Activated T-helper 17 cell treated with anti-CD3 and anti-CD28 coated beads, Interleukin-2, amount 50 U/mL, for 72 hours (primary cell): ENCODE measurements at regions not wholly inside any gene's neighbourhood (a gene's known extent, or its start where the extent isn't known, plus 50 kb on each side); places are given as distances from the start of the nearest gene placed in this dataset.

Source experiments
- ATAC-seq: fragments of 150-1000 bp; cut with Tn5 transposase; replicated peaks from 2 replicates; pipeline ENCODE4 v1.10.0; 2021; ENCODE audit warnings: mild to moderate bottlenecking, moderate library complexity
- H3K27ac Mint-ChIP-seq: one replicate; pipeline ENCODE4 v1.8.0; 2022; ENCODE audit warnings: mixed read lengths
- H3K27me3 Mint-ChIP-seq: one replicate; pipeline ENCODE4 v1.8.0; 2022; ENCODE audit warnings: mixed read lengths
- H3K36me3 Mint-ChIP-seq: one replicate; pipeline ENCODE4 v1.8.0; 2022; ENCODE audit warnings: low read depth, mild to moderate bottlenecking, mixed read lengths
- H3K4me1 Mint-ChIP-seq: one replicate; pipeline ENCODE4 v1.8.0; 2022; ENCODE audit warnings: mixed read lengths
- H3K4me3 Mint-ChIP-seq: one replicate; pipeline ENCODE4 v1.8.0; 2022; ENCODE audit warnings: mild to moderate bottlenecking, mixed read lengths
- H3K9me3 Mint-ChIP-seq: one replicate; pipeline ENCODE4 v1.8.0; 2022; ENCODE audit warnings: mixed read lengths

DNA sequence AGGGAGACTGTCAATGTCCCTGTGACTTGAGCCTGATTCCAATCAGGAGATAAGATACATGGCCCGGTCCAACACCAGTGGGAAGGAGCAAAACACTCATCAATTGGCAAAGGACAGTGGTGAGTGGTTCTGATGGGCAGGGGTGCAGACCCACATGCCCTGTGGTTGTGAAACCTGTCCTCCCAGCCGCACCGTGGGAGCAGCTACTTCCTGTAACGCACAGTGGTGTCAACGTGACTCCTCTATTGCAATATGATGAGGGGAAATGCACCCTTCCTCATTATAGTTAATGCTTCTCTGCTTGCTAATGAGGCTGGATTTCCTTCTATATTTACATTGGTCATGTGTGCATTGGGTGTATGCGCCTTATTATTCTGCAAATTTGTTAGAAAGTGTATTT is 223.0 kb downstream of the IRX1 start:
- ATAC-seq, result no peak
- no peak overlapping the region for H3K4me3 Mint-ChIP-seq
- H3K27me3 Mint-ChIP-seq, result no peaks in the 10 kb centered on the region
- no peak overlapping the region for H3K27ac Mint-ChIP-seq
- H3K9me3 Mint-ChIP-seq, result peaks cover 5% of the 10 kb centered on the region
- no peaks in the 10 kb centered on the region for H3K4me1 Mint-ChIP-seq
- H3K36me3 Mint-ChIP-seq, result no peaks in the 10 kb centered on the region

DNA sequence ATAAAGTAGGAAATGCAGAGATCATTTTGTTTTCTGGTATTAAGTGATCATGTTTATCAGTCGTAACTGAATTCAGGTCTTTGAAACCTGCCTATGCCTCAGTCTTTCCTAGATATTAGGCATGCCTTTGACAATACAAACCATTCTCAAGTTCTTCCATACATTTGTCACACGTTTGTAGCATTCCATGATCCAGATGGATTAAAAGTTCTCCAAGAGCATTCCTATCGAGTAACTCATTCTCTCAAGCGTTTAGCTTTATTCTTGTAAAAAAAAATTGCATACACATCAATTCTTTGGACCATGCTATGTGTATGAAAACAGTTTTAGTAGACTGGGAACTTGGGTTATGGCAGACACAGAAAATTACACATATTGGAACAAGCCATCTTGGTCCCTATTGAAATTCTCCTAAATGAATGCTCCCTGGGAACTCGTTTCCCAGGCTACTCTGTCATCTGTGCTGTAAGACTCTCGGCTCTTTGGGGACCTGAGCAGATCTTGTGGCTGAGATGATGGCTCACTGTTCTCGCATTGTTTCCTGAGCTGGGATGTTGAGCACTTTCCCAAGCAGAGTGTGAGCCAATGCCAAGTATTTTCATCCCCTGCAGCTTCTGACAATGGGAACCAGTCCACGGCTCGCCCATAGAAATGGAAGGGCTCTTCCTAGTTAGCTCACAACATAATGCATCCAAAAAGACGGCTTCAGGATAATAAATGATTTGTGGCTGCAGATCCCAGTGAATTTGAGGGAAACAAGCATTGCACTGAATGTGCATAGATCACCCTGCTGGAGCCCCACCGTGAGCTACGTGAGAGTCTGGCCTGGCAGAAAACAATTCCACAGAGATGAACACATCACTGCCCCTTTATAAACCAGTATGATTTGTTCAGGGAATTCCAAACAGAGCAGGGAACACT is 230.2 kb downstream of the IRX1 start:
- no peak overlapping the region for H3K27ac Mint-ChIP-seq
- no peaks in the 10 kb centered on the region for H3K4me1 Mint-ChIP-seq
- H3K4me3 Mint-ChIP-seq, result no peak overlapping the region
- ATAC-seq, result no peak
- H3K36me3 Mint-ChIP-seq, result no peaks in the 10 kb centered on the region
- no peaks in the 10 kb centered on the region for H3K27me3 Mint-ChIP-seq
- no peaks in the 10 kb centered on the region for H3K9me3 Mint-ChIP-seq

DNA sequence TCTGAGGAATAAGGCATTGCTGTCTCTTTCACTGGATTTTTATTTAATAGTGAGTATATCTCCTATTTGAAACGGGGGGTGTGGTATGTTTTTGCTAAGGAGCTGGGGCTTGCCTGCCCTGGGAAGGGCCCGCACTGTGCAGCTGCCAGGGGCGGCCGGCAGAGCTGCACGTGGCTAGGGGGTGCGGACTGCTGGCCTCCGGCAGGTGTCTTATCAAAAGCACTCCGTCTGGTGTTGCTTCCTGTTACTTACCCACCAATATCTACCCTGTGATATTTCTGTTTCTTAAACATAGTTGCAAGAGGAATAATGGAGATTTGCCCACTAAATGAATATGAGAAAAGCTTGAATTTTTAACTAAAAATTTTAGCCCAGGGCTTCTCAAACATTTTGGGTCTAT is 232.0 kb downstream of the IRX1 start:
- H3K4me1 Mint-ChIP-seq, result no peaks in the 10 kb centered on the region
- no peak overlapping the region for H3K27ac Mint-ChIP-seq
- no peaks in the 10 kb centered on the region for H3K27me3 Mint-ChIP-seq
- H3K4me3 Mint-ChIP-seq, result no peak overlapping the region
- ATAC-seq, result no peak
- no peaks in the 10 kb centered on the region for H3K9me3 Mint-ChIP-seq
- no peaks in the 10 kb centered on the region for H3K36me3 Mint-ChIP-seq

DNA sequence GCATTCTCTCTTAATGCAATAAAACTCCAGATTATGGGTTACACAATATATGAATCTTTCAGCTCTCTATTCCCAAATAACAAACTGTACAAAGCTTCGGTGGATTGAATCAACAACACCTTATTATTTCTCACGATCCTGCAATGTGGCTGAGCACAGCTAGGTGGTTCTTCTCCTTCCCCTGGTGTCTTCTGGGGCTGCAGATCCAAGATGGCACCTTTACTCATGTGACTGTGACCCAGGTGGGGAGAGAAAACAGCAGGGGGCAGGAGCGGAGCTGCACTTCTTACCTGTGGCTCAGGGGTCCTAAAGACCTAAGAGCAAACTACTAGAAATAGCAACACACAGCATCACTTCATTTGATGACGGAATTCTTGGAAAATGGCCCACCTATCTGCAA is 233.1 kb downstream of the IRX1 start:
- Mint-ChIP-seq H3K27ac (no peak overlapping the region), H3K4me1 (no peaks in the 10 kb centered on the region), H3K36me3 (no peaks in the 10 kb centered on the region), H3K4me3 (no peak overlapping the region), H3K27me3 (no peaks in the 10 kb centered on the region), H3K9me3 (no peaks in the 10 kb centered on the region)
- ATAC-seq, result no peak

DNA sequence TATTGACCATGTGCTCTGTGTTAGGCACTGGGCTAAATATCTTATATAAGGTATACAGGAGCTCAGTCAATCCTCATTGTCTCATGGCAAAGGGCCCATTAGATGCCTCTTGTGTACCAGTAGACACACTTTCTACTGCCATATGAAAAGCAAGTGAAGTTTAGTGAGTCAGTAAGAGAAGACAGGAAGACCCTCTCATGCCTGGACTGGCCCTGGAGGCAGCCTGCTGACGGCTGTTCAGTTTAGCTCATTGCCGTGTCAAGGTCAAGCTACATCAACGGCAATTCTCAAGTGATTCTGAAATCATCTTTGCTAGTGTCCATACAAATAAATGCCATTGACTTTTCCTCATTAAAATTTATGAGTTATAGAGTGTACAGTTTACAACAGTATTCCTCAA is 237.9 kb downstream of the IRX1 start:
- H3K27me3 Mint-ChIP-seq, result no peaks in the 10 kb centered on the region
- H3K4me1 Mint-ChIP-seq, result no peaks in the 10 kb centered on the region
- ATAC-seq, result no peak
- H3K36me3 Mint-ChIP-seq, result no peaks in the 10 kb centered on the region
- no peak overlapping the region for H3K4me3 Mint-ChIP-seq
- peaks cover 4% of the 10 kb centered on the region for H3K9me3 Mint-ChIP-seq
- H3K27ac Mint-ChIP-seq, result no peak overlapping the region

DNA sequence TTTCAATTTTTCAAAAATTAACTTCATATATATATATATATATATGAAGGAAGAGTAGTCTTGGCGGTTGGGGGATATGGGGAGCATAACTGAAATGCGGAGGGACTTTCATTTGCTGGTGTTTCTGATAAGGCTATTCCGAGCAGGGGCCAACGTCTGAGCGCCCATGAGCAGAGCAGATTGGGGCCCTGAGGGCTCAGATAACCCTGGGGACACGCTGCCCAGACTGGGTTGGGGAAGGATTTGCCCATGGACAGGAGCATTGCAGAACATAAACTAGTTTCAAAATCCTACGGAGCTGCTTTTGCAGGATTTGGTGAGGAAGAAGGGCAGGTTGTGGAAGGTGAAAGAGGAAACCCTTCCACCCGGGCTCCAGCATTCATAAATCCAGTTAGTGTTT is 240.2 kb downstream of the IRX1 start:
- no peaks in the 10 kb centered on the region for H3K4me1 Mint-ChIP-seq
- H3K36me3 Mint-ChIP-seq, result no peaks in the 10 kb centered on the region
- H3K27me3 Mint-ChIP-seq, result no peaks in the 10 kb centered on the region
- peaks cover 4% of the 10 kb centered on the region for H3K9me3 Mint-ChIP-seq
- no peak overlapping the region for H3K4me3 Mint-ChIP-seq
- no peak overlapping the region for H3K27ac Mint-ChIP-seq
- no peak for ATAC-seq

DNA sequence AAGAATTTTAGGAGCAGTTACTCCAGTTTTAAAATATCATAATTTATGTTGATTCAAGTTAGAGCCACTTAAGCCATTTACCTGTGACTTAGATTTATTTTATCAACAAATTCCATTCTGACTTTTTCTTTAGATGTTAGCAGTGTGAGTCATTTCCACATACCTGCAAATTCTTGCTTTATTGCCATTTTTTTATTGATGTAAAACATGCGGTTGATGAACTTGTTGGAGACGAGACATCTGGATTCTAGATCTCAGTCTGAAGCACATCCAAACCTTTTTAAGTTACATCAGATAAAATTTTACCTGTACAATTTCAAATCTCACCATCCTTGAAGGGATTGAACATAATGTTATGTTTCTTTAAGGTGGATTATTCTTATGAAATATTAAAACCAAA is 240.9 kb downstream of the IRX1 start:
- Mint-ChIP-seq H3K4me1 (no peaks in the 10 kb centered on the region), H3K9me3 (peaks cover 4% of the 10 kb centered on the region), H3K27ac (no peak overlapping the region), H3K4me3 (no peak overlapping the region), H3K27me3 (no peaks in the 10 kb centered on the region), H3K36me3 (no peaks in the 10 kb centered on the region)
- ATAC-seq, result no peak

DNA sequence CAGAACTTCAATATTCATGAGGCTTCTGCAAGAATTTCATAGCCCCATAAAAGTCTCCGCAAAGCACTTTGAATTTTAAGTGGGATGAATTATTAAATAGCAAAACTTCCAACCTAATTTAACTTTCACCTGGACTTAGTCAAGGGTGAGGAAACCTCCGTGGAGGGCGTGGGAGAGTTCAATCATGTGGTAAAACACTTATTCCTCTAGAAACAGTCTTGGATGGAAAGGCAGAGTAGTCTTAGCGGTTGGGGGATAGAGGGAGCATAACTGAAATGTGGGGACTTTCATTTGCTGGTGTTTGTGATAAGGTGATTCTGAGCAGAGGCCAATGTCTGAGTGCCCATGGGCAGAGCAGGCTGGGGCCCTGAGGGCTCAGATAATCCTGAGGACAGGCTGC is 241.9 kb downstream of the IRX1 start:
- no peak for ATAC-seq
- Mint-ChIP-seq H3K4me3 (no peak overlapping the region), H3K9me3 (peaks cover 4% of the 10 kb centered on the region), H3K4me1 (no peaks in the 10 kb centered on the region), H3K27ac (no peak overlapping the region), H3K36me3 (no peaks in the 10 kb centered on the region), H3K27me3 (no peaks in the 10 kb centered on the region)

DNA sequence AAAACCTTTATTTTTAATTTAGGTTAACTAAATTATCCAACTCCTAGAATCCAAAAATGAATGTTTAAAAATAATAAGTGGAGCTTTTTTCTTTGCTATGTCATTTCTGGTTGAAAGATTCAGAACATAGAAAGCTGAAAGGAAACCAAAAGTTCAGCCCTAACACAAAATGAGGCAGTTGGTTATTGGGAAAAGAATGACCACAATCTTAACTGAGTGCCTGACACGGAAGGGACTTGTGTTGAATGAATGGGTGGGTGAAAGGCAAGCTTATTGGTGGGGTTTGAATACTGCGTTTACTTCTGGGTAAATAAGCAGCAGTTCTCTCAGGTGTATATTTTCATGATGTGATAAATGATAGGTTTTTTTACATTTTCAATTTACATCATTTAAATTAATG is 243.5 kb downstream of the IRX1 start:
- H3K27me3 Mint-ChIP-seq, result no peaks in the 10 kb centered on the region
- ATAC-seq, result no peak
- no peaks in the 10 kb centered on the region for H3K36me3 Mint-ChIP-seq
- H3K27ac Mint-ChIP-seq, result no peak overlapping the region
- H3K4me1 Mint-ChIP-seq, result no peaks in the 10 kb centered on the region
- peaks cover 4% of the 10 kb centered on the region for H3K9me3 Mint-ChIP-seq
- H3K4me3 Mint-ChIP-seq, result no peak overlapping the region

DNA sequence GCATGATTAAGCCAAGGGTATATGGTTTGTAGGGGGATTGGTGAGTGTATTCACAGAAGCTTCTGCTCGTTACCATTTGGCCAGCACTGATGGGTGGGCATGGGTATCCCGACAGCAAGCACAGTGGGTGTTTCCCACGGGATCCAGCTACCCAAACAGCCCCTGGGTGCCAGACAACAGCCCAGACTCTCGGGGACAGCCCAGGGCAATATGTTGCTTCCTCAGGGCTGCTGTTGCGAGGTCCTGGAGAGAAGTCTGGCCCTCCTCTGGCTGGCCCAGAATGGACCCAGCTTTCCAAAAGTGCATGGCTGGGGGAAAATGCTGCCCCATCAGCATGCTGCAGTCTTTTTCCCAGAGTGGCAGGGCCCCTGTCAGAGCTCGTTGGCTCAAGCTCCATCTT is 247.0 kb downstream of the IRX1 start:
- H3K9me3 Mint-ChIP-seq, result peaks cover 16% of the 10 kb centered on the region

DNA sequence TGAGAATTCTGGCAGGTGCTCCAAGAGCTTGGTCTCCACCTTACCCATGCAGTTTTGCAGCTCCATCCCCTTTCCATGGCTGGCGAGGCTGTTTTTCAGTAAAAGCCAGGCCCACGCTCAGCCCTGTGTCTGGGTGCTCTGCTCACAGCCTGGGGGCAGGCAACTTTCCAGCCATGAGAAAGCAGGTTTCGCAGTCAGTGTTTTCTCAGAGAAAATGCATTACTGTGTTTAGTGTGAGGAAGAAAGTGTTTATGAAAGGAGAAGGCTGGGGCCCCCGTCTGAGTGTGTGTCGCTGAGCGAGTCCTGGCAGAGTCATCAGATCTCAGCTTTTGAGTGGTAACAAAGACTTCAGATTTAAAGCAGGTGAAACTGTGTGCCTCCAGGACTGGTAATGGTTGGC is 248.1 kb downstream of the IRX1 start:
- H3K36me3 Mint-ChIP-seq, result no peaks in the 10 kb centered on the region
- peaks cover 16% of the 10 kb centered on the region for H3K9me3 Mint-ChIP-seq
- H3K4me3 Mint-ChIP-seq, result no peak overlapping the region
- H3K27me3 Mint-ChIP-seq, result no peaks in the 10 kb centered on the region
- H3K27ac Mint-ChIP-seq, result no peak overlapping the region
- ATAC-seq, result no peak
- no peaks in the 10 kb centered on the region for H3K4me1 Mint-ChIP-seq

More for the DNA sequence above, 247.0 kb downstream of the IRX1 start:
- Mint-ChIP-seq H3K27ac (no peak overlapping the region), H3K36me3 (no peaks in the 10 kb centered on the region), H3K4me1 (no peaks in the 10 kb centered on the region), H3K4me3 (no peak overlapping the region), H3K27me3 (no peaks in the 10 kb centered on the region)
- no peak for ATAC-seq

DNA sequence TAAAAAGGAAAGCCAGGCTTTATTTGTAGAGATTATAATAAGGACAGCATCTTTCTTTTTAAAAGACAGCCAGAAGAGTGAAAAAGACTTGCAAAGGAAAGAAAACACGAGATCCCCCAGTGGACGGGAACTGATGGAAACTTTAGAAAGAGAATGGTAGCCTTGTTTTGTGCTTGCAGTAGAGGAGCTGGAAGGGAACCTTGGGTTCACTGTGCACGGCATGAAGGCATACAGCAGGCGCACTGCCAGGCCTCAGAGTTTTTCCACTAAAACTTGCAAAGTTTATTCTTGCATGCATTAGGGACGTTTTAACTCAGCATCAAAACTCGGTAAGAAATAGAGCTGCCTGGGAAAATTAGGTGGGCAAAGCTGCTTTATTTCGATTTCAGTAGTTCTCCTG is 248.6 kb downstream of the IRX1 start:
- Mint-ChIP-seq H3K9me3 (peaks cover 16% of the 10 kb centered on the region), H3K4me3 (no peak overlapping the region), H3K36me3 (no peaks in the 10 kb centered on the region), H3K27ac (no peak overlapping the region), H3K4me1 (no peaks in the 10 kb centered on the region), H3K27me3 (no peaks in the 10 kb centered on the region)
- ATAC-seq, result no peak

DNA sequence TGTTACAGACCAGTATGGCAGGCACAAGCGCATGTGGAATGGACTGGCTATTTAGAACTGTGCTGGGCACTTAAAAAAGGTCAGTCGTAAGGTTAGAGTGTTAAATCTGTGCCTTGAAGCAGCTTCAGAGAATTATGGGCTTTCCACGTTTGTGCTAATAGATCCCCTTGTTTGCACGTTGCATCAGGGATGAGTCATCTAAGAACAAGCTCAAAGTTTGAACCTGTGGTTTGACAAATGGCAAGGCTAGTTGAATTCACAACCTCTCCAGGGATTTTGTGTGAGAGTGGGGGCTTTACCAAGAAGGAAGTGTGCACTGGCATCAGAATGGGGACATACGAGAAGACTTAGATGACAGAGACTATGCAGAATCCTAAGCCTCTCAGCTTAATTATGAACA is 249.6 kb downstream of the IRX1 start:
- Mint-ChIP-seq H3K27me3 (no peaks in the 10 kb centered on the region), H3K36me3 (no peaks in the 10 kb centered on the region), H3K4me1 (no peaks in the 10 kb centered on the region), H3K27ac (no peak overlapping the region), H3K4me3 (no peak overlapping the region), H3K9me3 (peaks cover 16% of the 10 kb centered on the region)
- no peak for ATAC-seq

DNA sequence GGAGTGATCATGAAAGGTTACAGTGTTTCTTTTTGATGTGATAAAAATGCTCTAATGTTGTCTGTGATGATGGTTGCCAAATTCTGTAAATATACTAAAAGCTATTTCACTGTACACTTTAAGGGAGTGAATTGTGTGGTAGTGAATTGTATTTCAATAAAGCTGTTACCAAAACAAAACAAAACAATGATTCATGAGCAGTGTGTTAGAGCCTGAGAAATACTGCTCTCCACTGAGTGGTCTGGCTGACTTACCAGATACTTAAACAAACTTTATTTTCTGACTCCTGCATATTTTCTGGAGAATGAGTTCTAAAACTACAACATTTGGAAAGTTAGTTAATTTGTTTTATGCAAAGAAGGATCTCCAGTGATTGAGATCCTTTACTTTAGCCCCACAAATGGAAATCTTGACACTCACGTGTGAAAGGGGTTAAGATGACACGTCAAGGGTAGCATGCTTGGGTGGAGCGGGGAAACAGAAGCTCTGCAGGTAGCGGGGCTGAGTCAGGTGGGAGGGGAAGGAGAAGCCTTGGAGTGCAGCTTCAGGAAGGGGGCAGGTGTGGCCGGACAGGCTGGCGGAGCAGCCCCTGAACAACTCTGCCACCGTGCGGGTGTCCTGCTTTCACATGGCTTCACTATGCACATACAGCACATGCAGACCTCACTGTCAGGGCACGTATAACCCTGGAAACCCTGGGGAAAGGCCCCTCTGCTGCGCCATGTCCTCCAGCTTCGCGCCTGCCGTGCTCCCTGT is 256.7 kb downstream of the IRX1 start:
- Mint-ChIP-seq H3K9me3 (peaks cover 4% of the 10 kb centered on the region), H3K36me3 (no peaks in the 10 kb centered on the region), H3K27me3 (no peaks in the 10 kb centered on the region), H3K4me3 (no peak overlapping the region), H3K4me1 (no peaks in the 10 kb centered on the region), H3K27ac (no peak overlapping the region)
- no peak for ATAC-seq

DNA sequence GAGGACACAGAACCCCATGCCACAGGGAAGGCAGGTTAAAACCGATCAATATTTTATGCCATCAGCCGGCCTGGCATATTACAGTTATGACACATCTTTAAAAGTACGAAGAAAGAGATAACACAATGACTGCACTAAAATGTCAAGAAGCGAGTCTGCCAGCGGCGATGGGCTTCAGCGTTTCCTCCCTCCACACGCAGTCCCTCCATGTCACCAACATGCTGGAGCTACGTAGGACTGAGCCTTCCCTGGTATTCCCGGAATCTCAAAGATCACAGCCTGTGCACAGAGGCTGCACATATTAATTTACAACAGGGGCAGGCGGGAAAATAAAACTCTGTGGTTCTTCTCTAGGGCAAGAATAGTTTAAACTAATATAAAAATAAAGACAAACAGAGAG is 257.7 kb downstream of the IRX1 start:
- H3K27ac Mint-ChIP-seq, result no peak overlapping the region

More for the DNA sequence above, 257.7 kb downstream of the IRX1 start:
- no peaks in the 10 kb centered on the region for H3K4me1 Mint-ChIP-seq
- H3K9me3 Mint-ChIP-seq, result peaks cover 8% of the 10 kb centered on the region
- H3K27me3 Mint-ChIP-seq, result no peaks in the 10 kb centered on the region
- H3K4me3 Mint-ChIP-seq, result no peak overlapping the region
- no peak for ATAC-seq
- no peaks in the 10 kb centered on the region for H3K36me3 Mint-ChIP-seq
